ENCODE measurements at regions not wholly inside any gene's neighbourhood (a gene's known extent, or its start where the extent isn't known, plus 50 kb on each side); places are given as distances from the start of the nearest gene placed in this dataset.
"Not testable (repeated sequence)": the region's sequence is repeated elsewhere in the genome, so short reads cannot be mapped to it uniquely, and the experiment has no call there.

GRCh38 chr16:47897105-47897504 is 258.7 kb downstream of the ABCC12 start:
- not testable (repeated sequence) for DNase-seq

- DNase-seq: no peak
These were observed 260.6 kb downstream of the ABCC12 start for GRCh38 chr16:47895146-47895545.

GRCh38 chr16:47892999-47893398 is 262.8 kb downstream of the ABCC12 start:
- DNase-seq: no peak

GRCh38 chr16:47888734-47889133 is 267.1 kb downstream of the ABCC12 start:
- no peak for DNase-seq

GRCh38 chr16:47888142-47888541 is 267.7 kb downstream of the ABCC12 start:
- no peak for DNase-seq

- DNase-seq: no peak
These were observed 268.3 kb downstream of the ABCC12 start for GRCh38 chr16:47887496-47887895.

- no peak for DNase-seq
These were observed 269.0 kb downstream of the ABCC12 start for GRCh38 chr16:47886631-47887415.

GRCh38 chr16:47886139-47886538 is 269.7 kb downstream of the ABCC12 start:
- no peak for DNase-seq

GRCh38 chr16:47885489-47885888 is 270.3 kb downstream of the ABCC12 start:
- DNase-seq: no peak

- no peak for DNase-seq
These were observed 271.6 kb downstream of the ABCC12 start for GRCh38 chr16:47884116-47884725.

GRCh38 chr16:47881574-47881973 is 274.2 kb downstream of the ABCC12 start:
- DNase-seq: no peak

GRCh38 chr16:47880653-47881052 is 275.1 kb downstream of the ABCC12 start:
- DNase-seq: no peak

GRCh38 chr16:47877166-47877565 is 278.6 kb downstream of the ABCC12 start:
- no peak for DNase-seq

GRCh38 chr16:47876511-47876910 is 279.3 kb downstream of the ABCC12 start:
- no peak for DNase-seq

GRCh38 chr16:47873434-47873833 is 282.4 kb downstream of the ABCC12 start:
- DNase-seq: no peak

- DNase-seq: no peak
These were observed 283.6 kb downstream of the ABCC12 start for GRCh38 chr16:47872225-47872624.

- no peak for DNase-seq
These were observed 289.4 kb downstream of the ABCC12 start for GRCh38 chr16:47866423-47866822.

- no peak for DNase-seq
These were observed 290.4 kb downstream of the ABCC12 start for GRCh38 chr16:47865337-47865855.

- DNase-seq: not testable (repeated sequence)
These were observed 291.5 kb downstream of the ABCC12 start for GRCh38 chr16:47864262-47864661.

- no peak for DNase-seq
These were observed 293.8 kb downstream of the ABCC12 start for GRCh38 chr16:47861999-47862398.

GRCh38 chr16:47858333-47858982 is 297.3 kb downstream of the ABCC12 start:
- DNase-seq: no peak

GRCh38 chr16:47855431-47855830 is 300.4 kb downstream of the ABCC12 start:
- no peak for DNase-seq

- DNase-seq: no peak
These were observed 301.1 kb downstream of the ABCC12 start for GRCh38 chr16:47854737-47855136.

GRCh38 chr16:47852991-47853390 is 302.8 kb downstream of the ABCC12 start:
- no peak for DNase-seq

Data from CD4-positive, alpha-beta T cell treated with Interferon alpha-2 for 1 hour (primary cell).